LoVo (cell line): ENCODE measurements at regions not wholly inside any gene's neighbourhood (a gene's known extent, or its start where the extent isn't known, plus 50 kb on each side); places are given as distances from the start of the nearest gene placed in this dataset.

ENCODE experiments used
- DNase-seq: peaks from one replicate; pipeline ENCODE4 v3.0.0-alpha.2; 2016; ENCODE audit warnings: low spot score

- DNase-seq: no peak
Observed at GRCh38 chr22:27509132-27509920, 292.2 kb downstream of the MN1 start.

GRCh38 chr22:27510024-27510423 lies 291.5 kb downstream of the MN1 start:
- no peak for DNase-seq

- DNase-seq: no peak
Observed at GRCh38 chr22:27512283-27512761, 289.2 kb downstream of the MN1 start.

- DNase-seq: no peak
Observed at GRCh38 chr22:27513021-27513420, 288.5 kb downstream of the MN1 start.

GRCh38 chr22:27514601-27515523 lies 286.7 kb downstream of the MN1 start:
- no peak for DNase-seq

GRCh38 chr22:27517361-27518155 lies 284.0 kb downstream of the MN1 start:
- DNase-seq: no peak

GRCh38 chr22:27518531-27519340 lies 282.8 kb downstream of the MN1 start:
- no peak for DNase-seq

GRCh38 chr22:27523711-27524110 lies 277.8 kb downstream of the MN1 start:
- DNase-seq: no peak

GRCh38 chr22:27525711-27526110 lies 275.8 kb downstream of the MN1 start:
- DNase-seq: no peak

- no peak for DNase-seq
Observed at GRCh38 chr22:27526901-27527300, 274.7 kb downstream of the MN1 start.

GRCh38 chr22:27531782-27532530 lies 269.6 kb downstream of the MN1 start:
- DNase-seq: no peak

GRCh38 chr22:27533105-27533745 lies 268.3 kb downstream of the MN1 start:
- DNase-seq: no peak

- no peak for DNase-seq
Observed at GRCh38 chr22:27534720-27535125, 266.8 kb downstream of the MN1 start.

GRCh38 chr22:27535452-27535851 lies 266.1 kb downstream of the MN1 start:
- DNase-seq: no peak

GRCh38 chr22:27537501-27537900 lies 264.1 kb downstream of the MN1 start:
- DNase-seq: no peak

GRCh38 chr22:27538666-27539065 lies 262.9 kb downstream of the MN1 start:
- no peak for DNase-seq

GRCh38 chr22:27540247-27540646 lies 261.3 kb downstream of the MN1 start:
- DNase-seq: no peak

- no peak for DNase-seq
Observed at GRCh38 chr22:27540656-27541396, 260.7 kb downstream of the MN1 start.

- no peak for DNase-seq
Observed at GRCh38 chr22:27541836-27542235, 259.7 kb downstream of the MN1 start.
